Stimulated activated CD4-positive, alpha-beta T cell treated with anti-CD3 and anti-CD28 coated beads, TNF-alpha, amount 100 ng/mL, for 24 hours (primary cell): ENCODE measurements at regions not wholly inside any gene's neighbourhood (a gene's known extent, or its start where the extent isn't known, plus 50 kb on each side); places are given as distances from the start of the nearest gene placed in this dataset.
"Not testable (repeated sequence)": the region's sequence is repeated elsewhere in the genome, so short reads cannot be mapped to it uniquely, and the experiment has no call there.

Experiments
- DNase-seq, 3 experiments: peaks; one replicate each; pipeline ENCODE4 v3.0.0-alpha.2; 2020; ENCODE audit warnings: low read depth in 3 of 3

GRCh38 chr20:53647286-53647821, 53.7 kb upstream of the ZNF217 start:
- DNase-seq, result no peak

GRCh38 chr20:53646550-53646949, 52.9 kb upstream of the ZNF217 start:
- no peak for DNase-seq

- no peak for DNase-seq
Measured at GRCh38 chr20:53645582-53645897, 51.9 kb upstream of the ZNF217 start.

GRCh38 chr20:53644108-53644507, 50.5 kb upstream of the ZNF217 start:
- DNase-seq, result not testable (repeated sequence)
